BJ (cell line): ENCODE measurements at regions not wholly inside any gene's neighbourhood (a gene's known extent, or its start where the extent isn't known, plus 50 kb on each side); places are given as distances from the start of the nearest gene placed in this dataset.

Source experiments
- CTCF ChIA-PET: fragments of 350-600 bp; formaldehyde crosslinking; extraction: SDS; loops from one replicate; lab custom pipeline; 2021; ENCODE audit warnings: antibody characterized with exemption, inconsistent platforms; lab: Yijun Ruan, JAX
- POLR2A ChIA-PET: fragments of 300-600 bp; sonication (Branson Sonifier 250); formaldehyde crosslinking; extraction: SDS; loops from one replicate; lab custom pipeline; 2021; ENCODE audit warnings: antibody characterized with exemption; lab: Charles Lee
- DNase-seq: peaks from one replicate; pipeline ENCODE4 v3.0.0-alpha.2; 2011; ENCODE audit warnings: low read depth
- H3K27me3 ChIP-seq: 2 replicates; pipeline ENCODE4 v1.6.0; 2011; ENCODE audit warnings: low read length; ENCODE audit not compliant: control insufficient read depth, insufficient read depth
- H3K36me3 ChIP-seq: 2 replicates; pipeline ENCODE4 v1.5.1; 2011; ENCODE audit warnings: low read length; ENCODE audit not compliant: control insufficient read depth, insufficient read depth
- H3K4me3 ChIP-seq: 2 replicates; pipeline ENCODE4 v1.5.1; 2011; ENCODE audit warnings: low read depth, mild to moderate bottlenecking, control low read depth, low read length
- TF ChIP-seq, protein P1 (sequence below): IDR thresholded peaks from 2 replicates; pipeline ENCODE4 v1.5.1; 2011; ENCODE audit warnings: low read depth, mild to moderate bottlenecking, control low read depth, inconsistent platforms, low read length, moderate library complexity; ENCODE audit not compliant: insufficient read depth

DNA sequence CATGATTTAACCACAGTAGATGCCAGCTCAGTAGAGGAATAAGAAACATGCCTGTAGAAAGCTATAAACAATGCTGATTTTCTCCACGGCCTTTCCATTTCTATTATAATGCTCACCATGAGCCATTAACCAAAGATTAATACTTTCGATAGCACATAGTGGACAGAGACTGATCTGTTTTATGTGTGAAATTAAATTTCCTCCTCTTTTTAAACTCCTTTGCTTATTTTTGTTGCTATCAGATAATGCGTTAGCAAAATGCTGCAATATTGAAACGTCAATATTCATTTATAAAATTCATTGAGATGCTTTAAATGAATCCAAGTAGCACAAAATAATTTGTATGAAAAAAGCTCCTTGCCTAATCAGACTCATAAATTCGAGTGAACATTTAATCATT, 1807.9 kb downstream of the MRPL39 start:
- no peaks in the 10 kb centered on the region for H3K36me3 ChIP-seq
- POLR2A ChIA-PET: no interaction called here
- no peaks in the 10 kb centered on the region for H3K27me3 ChIP-seq
- DNase-seq: no peak
- TF ChIP-seq, protein P1, sequence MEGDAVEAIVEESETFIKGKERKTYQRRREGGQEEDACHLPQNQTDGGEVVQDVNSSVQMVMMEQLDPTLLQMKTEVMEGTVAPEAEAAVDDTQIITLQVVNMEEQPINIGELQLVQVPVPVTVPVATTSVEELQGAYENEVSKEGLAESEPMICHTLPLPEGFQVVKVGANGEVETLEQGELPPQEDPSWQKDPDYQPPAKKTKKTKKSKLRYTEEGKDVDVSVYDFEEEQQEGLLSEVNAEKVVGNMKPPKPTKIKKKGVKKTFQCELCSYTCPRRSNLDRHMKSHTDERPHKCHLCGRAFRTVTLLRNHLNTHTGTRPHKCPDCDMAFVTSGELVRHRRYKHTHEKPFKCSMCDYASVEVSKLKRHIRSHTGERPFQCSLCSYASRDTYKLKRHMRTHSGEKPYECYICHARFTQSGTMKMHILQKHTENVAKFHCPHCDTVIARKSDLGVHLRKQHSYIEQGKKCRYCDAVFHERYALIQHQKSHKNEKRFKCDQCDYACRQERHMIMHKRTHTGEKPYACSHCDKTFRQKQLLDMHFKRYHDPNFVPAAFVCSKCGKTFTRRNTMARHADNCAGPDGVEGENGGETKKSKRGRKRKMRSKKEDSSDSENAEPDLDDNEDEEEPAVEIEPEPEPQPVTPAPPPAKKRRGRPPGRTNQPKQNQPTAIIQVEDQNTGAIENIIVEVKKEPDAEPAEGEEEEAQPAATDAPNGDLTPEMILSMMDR: no peak
- no peak overlapping the region for H3K4me3 ChIP-seq
- CTCF ChIA-PET: no interaction called here

DNA sequence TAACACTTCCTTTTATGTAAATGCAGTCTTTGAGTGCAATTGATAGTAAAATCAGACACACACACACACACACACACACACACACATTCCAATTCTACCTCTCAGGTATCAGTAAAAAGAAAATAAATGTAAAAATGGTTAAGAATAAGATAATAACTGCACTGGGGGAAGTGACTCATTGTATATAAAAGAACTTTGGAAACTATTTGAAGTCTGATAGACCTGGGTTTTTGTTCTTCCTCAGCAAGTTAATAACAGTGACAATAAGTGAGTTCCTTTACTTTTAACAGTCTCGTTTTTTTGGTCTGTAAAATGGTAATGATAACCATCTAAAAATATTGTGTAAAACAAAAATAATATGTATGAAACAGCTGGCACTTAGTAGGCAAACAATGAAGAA, 1815.0 kb downstream of the MRPL39 start:
- DNase-seq: no peak
- TF ChIP-seq, protein P1: no peak
- ChIA-PET POLR2A (no interaction called here), CTCF (no interaction called here)
- Histone ChIP-seq H3K4me3 (no peak overlapping the region), H3K36me3 (no peaks in the 10 kb centered on the region), H3K27me3 (no peaks in the 10 kb centered on the region)

DNA sequence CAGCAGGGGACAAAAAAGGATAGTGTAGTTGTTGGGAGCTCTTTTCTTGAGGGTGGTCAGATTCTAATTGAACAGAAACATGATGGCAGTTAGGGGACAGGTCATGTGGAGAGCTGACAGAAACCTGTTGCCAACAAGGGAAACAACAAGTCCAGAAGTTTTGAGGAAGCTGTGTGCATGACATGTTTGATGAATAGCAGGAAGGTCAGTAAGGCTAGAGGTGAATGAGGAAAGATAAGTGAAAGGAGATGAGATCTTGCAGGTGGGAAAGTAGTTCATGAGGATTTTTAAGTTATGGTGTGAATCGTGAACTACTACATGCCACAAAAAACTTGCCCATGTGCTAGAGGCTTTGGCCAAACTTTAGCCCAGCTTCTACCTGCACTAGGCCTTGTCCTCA, 1817.4 kb downstream of the MRPL39 start:
- ChIA-PET CTCF (no interaction called here), POLR2A (no interaction called here)
- Histone ChIP-seq H3K4me3 (no peak overlapping the region), H3K27me3 (no peaks in the 10 kb centered on the region), H3K36me3 (no peaks in the 10 kb centered on the region)
- TF ChIP-seq, protein P1: no peak
- DNase-seq: no peak

DNA sequence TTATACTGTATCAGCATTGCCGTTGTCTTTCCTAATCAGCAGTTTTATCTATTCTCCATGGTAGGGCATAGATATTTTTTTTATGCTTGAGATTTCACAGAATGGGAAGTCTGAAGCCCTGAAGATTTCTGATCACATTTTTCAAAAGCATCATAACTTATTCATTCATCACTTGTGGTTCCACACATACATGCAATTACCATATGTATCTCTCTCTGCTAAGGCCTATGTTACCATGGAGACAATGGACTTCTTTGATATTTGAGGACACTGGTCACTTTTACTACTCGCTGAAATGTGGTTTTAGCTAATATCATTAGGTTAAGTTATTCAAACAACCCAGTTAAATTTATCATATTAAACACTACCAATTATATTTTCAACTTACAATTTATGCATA, 1827.0 kb downstream of the MRPL39 start:
- Histone ChIP-seq H3K4me3 (no peak overlapping the region), H3K27me3 (no peaks in the 10 kb centered on the region), H3K36me3 (no peaks in the 10 kb centered on the region)
- DNase-seq: no peak
- POLR2A ChIA-PET: no interaction called here
- TF ChIP-seq, protein P1: no peak
- CTCF ChIA-PET: no interaction called here

DNA sequence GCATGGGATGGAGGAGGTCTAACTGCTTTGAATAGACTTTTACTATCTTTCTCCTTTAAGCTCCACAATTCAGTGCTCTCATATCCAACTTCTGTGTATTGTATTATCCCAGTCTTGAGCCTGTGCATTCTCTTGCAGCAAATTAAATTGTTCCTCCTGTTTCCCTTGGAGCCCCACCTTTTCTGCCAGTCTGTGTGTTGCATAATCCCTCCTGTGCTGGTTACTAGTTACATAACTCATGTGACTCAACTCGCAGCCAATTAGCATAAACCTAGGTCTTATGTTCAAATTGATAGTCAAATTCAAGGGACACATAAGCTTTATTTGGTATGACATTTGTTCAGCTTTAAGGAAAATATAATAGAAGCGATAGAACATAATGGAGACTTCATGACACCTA, 1863.5 kb downstream of the MRPL39 start:
- CTCF ChIA-PET: no interaction called here
- TF ChIP-seq, protein P1: no peak
- no peak for DNase-seq

More for the DNA sequence above, 1863.5 kb downstream of the MRPL39 start:
- Histone ChIP-seq H3K36me3 (no peaks in the 10 kb centered on the region), H3K4me3 (no peak overlapping the region), H3K27me3 (no peaks in the 10 kb centered on the region)
- POLR2A ChIA-PET: no interaction called here
